ENCODE measurements at regions not wholly inside any gene's neighbourhood (a gene's known extent, or its start where the extent isn't known, plus 50 kb on each side); places are given as distances from the start of the nearest gene placed in this dataset.

GRCh38 chr13:75135325-75135825 is 346.6 kb downstream of the TBC1D4 start:
- no peaks in the 10 kb centered on the region for H3K27me3 ChIP-seq (ENCODE audit: control insufficient read depth in 2 of 2, insufficient read depth in 2 of 2, low read length in 2 of 2)
- no peak overlapping the region for H3K4me3 ChIP-seq (ENCODE audit: low read length in 2 of 2)
- H3K9ac ChIP-seq (ENCODE audit: low read depth in 1 of 2, low read length in 2 of 2), result no peak overlapping the region
- H3K9me3 ChIP-seq (ENCODE audit: control insufficient read depth in 2 of 2, low read length in 2 of 2), result no peaks in the 10 kb centered on the region
- no peak overlapping the region for H3K27ac ChIP-seq (ENCODE audit: low read depth in 2 of 2, low read length in 2 of 2)
- no peaks in the 10 kb centered on the region for H3K36me3 ChIP-seq (ENCODE audit: control insufficient read depth in 2 of 2, insufficient read depth in 2 of 2, low read length in 2 of 2)
- no peaks in the 10 kb centered on the region for H3K4me1 ChIP-seq (ENCODE audit: control insufficient read depth in 2 of 2, insufficient read depth in 2 of 2, low read length in 2 of 2)

- no peaks in the 10 kb centered on the region for H3K27me3 ChIP-seq (ENCODE audit: control insufficient read depth in 2 of 2, insufficient read depth in 2 of 2, low read length in 2 of 2)
- no peak overlapping the region for H3K4me3 ChIP-seq (ENCODE audit: low read length in 2 of 2)
- no peaks in the 10 kb centered on the region for H3K9me3 ChIP-seq (ENCODE audit: control insufficient read depth in 2 of 2, low read length in 2 of 2)
- no peaks in the 10 kb centered on the region for H3K4me1 ChIP-seq (ENCODE audit: control insufficient read depth in 2 of 2, insufficient read depth in 2 of 2, low read length in 2 of 2)
- no peak overlapping the region for H3K27ac ChIP-seq (ENCODE audit: low read depth in 2 of 2, low read length in 2 of 2)
- no peaks in the 10 kb centered on the region for H3K36me3 ChIP-seq (ENCODE audit: control insufficient read depth in 2 of 2, insufficient read depth in 2 of 2, low read length in 2 of 2)
- no peak overlapping the region for H3K9ac ChIP-seq (ENCODE audit: low read depth in 1 of 2, low read length in 2 of 2)
These were observed 349.0 kb downstream of the TBC1D4 start for GRCh38 chr13:75132701-75133695.

GRCh38 chr13:75129331-75129730 is 352.6 kb downstream of the TBC1D4 start:
- H3K9me3 ChIP-seq (ENCODE audit: control insufficient read depth in 2 of 2, low read length in 2 of 2), result no peaks in the 10 kb centered on the region
- no peaks in the 10 kb centered on the region for H3K36me3 ChIP-seq (ENCODE audit: control insufficient read depth in 2 of 2, insufficient read depth in 2 of 2, low read length in 2 of 2)
- H3K9ac ChIP-seq (ENCODE audit: low read depth in 1 of 2, low read length in 2 of 2), result no peak overlapping the region
- no peaks in the 10 kb centered on the region for H3K4me1 ChIP-seq (ENCODE audit: control insufficient read depth in 2 of 2, insufficient read depth in 2 of 2, low read length in 2 of 2)
- H3K27ac ChIP-seq (ENCODE audit: low read depth in 2 of 2, low read length in 2 of 2), result no peak overlapping the region
- H3K4me3 ChIP-seq (ENCODE audit: low read length in 2 of 2), result no peak overlapping the region
- H3K27me3 ChIP-seq (ENCODE audit: control insufficient read depth in 2 of 2, insufficient read depth in 2 of 2, low read length in 2 of 2), result no peaks in the 10 kb centered on the region

- Histone ChIP-seq H3K9me3 (ENCODE audit: control insufficient read depth in 2 of 2, low read length in 2 of 2) (no peaks in the 10 kb centered on the region), H3K4me1 (ENCODE audit: control insufficient read depth in 2 of 2, insufficient read depth in 2 of 2, low read length in 2 of 2) (no peaks in the 10 kb centered on the region), H3K27ac (ENCODE audit: low read depth in 2 of 2, low read length in 2 of 2) (no peak overlapping the region)
These were observed 357.6 kb downstream of the TBC1D4 start for GRCh38 chr13:75124415-75124814.

GRCh38 chr13:75123428-75123827 is 358.5 kb downstream of the TBC1D4 start:
- Histone ChIP-seq H3K36me3 (ENCODE audit: control insufficient read depth in 2 of 2, insufficient read depth in 2 of 2, low read length in 2 of 2) (no peaks in the 10 kb centered on the region), H3K27me3 (ENCODE audit: control insufficient read depth in 2 of 2, insufficient read depth in 2 of 2, low read length in 2 of 2) (no peaks in the 10 kb centered on the region), H3K27ac (ENCODE audit: low read depth in 2 of 2, low read length in 2 of 2) (no peak overlapping the region), H3K9me3 (ENCODE audit: control insufficient read depth in 2 of 2, low read length in 2 of 2) (no peaks in the 10 kb centered on the region), H3K4me1 (ENCODE audit: control insufficient read depth in 2 of 2, insufficient read depth in 2 of 2, low read length in 2 of 2) (no peaks in the 10 kb centered on the region), H3K4me3 (ENCODE audit: low read length in 2 of 2) (no peak overlapping the region), H3K9ac (ENCODE audit: low read depth in 1 of 2, low read length in 2 of 2) (no peak overlapping the region)

More at GRCh38 chr13:75124415-75124814, 357.6 kb downstream of the TBC1D4 start:
- Histone ChIP-seq H3K36me3 (ENCODE audit: control insufficient read depth in 2 of 2, insufficient read depth in 2 of 2, low read length in 2 of 2) (no peaks in the 10 kb centered on the region), H3K9ac (ENCODE audit: low read depth in 1 of 2, low read length in 2 of 2) (no peak overlapping the region), H3K4me3 (ENCODE audit: low read length in 2 of 2) (no peak overlapping the region), H3K27me3 (ENCODE audit: control insufficient read depth in 2 of 2, insufficient read depth in 2 of 2, low read length in 2 of 2) (no peaks in the 10 kb centered on the region)

- Histone ChIP-seq H3K9me3 (ENCODE audit: control insufficient read depth in 2 of 2, low read length in 2 of 2) (no peaks in the 10 kb centered on the region), H3K4me3 (ENCODE audit: low read length in 2 of 2) (no peak overlapping the region), H3K36me3 (ENCODE audit: control insufficient read depth in 2 of 2, insufficient read depth in 2 of 2, low read length in 2 of 2) (no peaks in the 10 kb centered on the region), H3K9ac (ENCODE audit: low read depth in 1 of 2, low read length in 2 of 2) (no peak overlapping the region), H3K27me3 (ENCODE audit: control insufficient read depth in 2 of 2, insufficient read depth in 2 of 2, low read length in 2 of 2) (no peaks in the 10 kb centered on the region), H3K4me1 (ENCODE audit: control insufficient read depth in 2 of 2, insufficient read depth in 2 of 2, low read length in 2 of 2) (no peaks in the 10 kb centered on the region), H3K27ac (ENCODE audit: low read depth in 2 of 2, low read length in 2 of 2) (no peak overlapping the region)
These were observed 361.9 kb downstream of the TBC1D4 start for GRCh38 chr13:75120085-75120484.

GRCh38 chr13:75115171-75115570 is 366.8 kb downstream of the TBC1D4 start:
- no peaks in the 10 kb centered on the region for H3K4me1 ChIP-seq (ENCODE audit: control insufficient read depth in 2 of 2, insufficient read depth in 2 of 2, low read length in 2 of 2)
- H3K27ac ChIP-seq (ENCODE audit: low read depth in 2 of 2, low read length in 2 of 2), result no peak overlapping the region
- H3K36me3 ChIP-seq (ENCODE audit: control insufficient read depth in 2 of 2, insufficient read depth in 2 of 2, low read length in 2 of 2), result no peaks in the 10 kb centered on the region
- H3K9ac ChIP-seq (ENCODE audit: low read depth in 1 of 2, low read length in 2 of 2), result no peak overlapping the region
- no peak overlapping the region for H3K4me3 ChIP-seq (ENCODE audit: low read length in 2 of 2)
- H3K9me3 ChIP-seq (ENCODE audit: control insufficient read depth in 2 of 2, low read length in 2 of 2), result no peaks in the 10 kb centered on the region
- no peaks in the 10 kb centered on the region for H3K27me3 ChIP-seq (ENCODE audit: control insufficient read depth in 2 of 2, insufficient read depth in 2 of 2, low read length in 2 of 2)

- Histone ChIP-seq H3K9ac (ENCODE audit: low read depth in 1 of 2, low read length in 2 of 2) (no peak overlapping the region), H3K9me3 (ENCODE audit: control insufficient read depth in 2 of 2, low read length in 2 of 2) (no peaks in the 10 kb centered on the region), H3K4me1 (ENCODE audit: control insufficient read depth in 2 of 2, insufficient read depth in 2 of 2, low read length in 2 of 2) (no peaks in the 10 kb centered on the region), H3K27me3 (ENCODE audit: control insufficient read depth in 2 of 2, insufficient read depth in 2 of 2, low read length in 2 of 2) (no peaks in the 10 kb centered on the region), H3K36me3 (ENCODE audit: control insufficient read depth in 2 of 2, insufficient read depth in 2 of 2, low read length in 2 of 2) (no peaks in the 10 kb centered on the region), H3K4me3 (ENCODE audit: low read length in 2 of 2) (no peak overlapping the region), H3K27ac (ENCODE audit: low read depth in 2 of 2, low read length in 2 of 2) (no peak overlapping the region)
These were observed 378.0 kb downstream of the TBC1D4 start for GRCh38 chr13:75103976-75104375.

GRCh38 chr13:75102001-75102716 is 379.8 kb downstream of the TBC1D4 start:
- no peak overlapping the region for H3K4me3 ChIP-seq (ENCODE audit: low read length in 2 of 2)
- H3K36me3 ChIP-seq (ENCODE audit: control insufficient read depth in 2 of 2, insufficient read depth in 2 of 2, low read length in 2 of 2), result no peaks in the 10 kb centered on the region
- no peaks in the 10 kb centered on the region for H3K4me1 ChIP-seq (ENCODE audit: control insufficient read depth in 2 of 2, insufficient read depth in 2 of 2, low read length in 2 of 2)
- H3K9me3 ChIP-seq (ENCODE audit: control insufficient read depth in 2 of 2, low read length in 2 of 2), result no peaks in the 10 kb centered on the region
- H3K27me3 ChIP-seq (ENCODE audit: control insufficient read depth in 2 of 2, insufficient read depth in 2 of 2, low read length in 2 of 2), result no peaks in the 10 kb centered on the region
- no peak overlapping the region for H3K9ac ChIP-seq (ENCODE audit: low read depth in 1 of 2, low read length in 2 of 2)
- H3K27ac ChIP-seq (ENCODE audit: low read depth in 2 of 2, low read length in 2 of 2), result no peak overlapping the region

GRCh38 chr13:75101348-75101747 is 380.6 kb downstream of the TBC1D4 start:
- Histone ChIP-seq H3K9me3 (ENCODE audit: control insufficient read depth in 2 of 2, low read length in 2 of 2) (no peaks in the 10 kb centered on the region), H3K27me3 (ENCODE audit: control insufficient read depth in 2 of 2, insufficient read depth in 2 of 2, low read length in 2 of 2) (no peaks in the 10 kb centered on the region), H3K9ac (ENCODE audit: low read depth in 1 of 2, low read length in 2 of 2) (no peak overlapping the region), H3K27ac (ENCODE audit: low read depth in 2 of 2, low read length in 2 of 2) (no peak overlapping the region), H3K4me1 (ENCODE audit: control insufficient read depth in 2 of 2, insufficient read depth in 2 of 2, low read length in 2 of 2) (no peaks in the 10 kb centered on the region), H3K4me3 (ENCODE audit: low read length in 2 of 2) (no peak overlapping the region), H3K36me3 (ENCODE audit: control insufficient read depth in 2 of 2, insufficient read depth in 2 of 2, low read length in 2 of 2) (no peaks in the 10 kb centered on the region)

Data from mucosa of rectum (tissue), 2 donors.